GM23338 (cell line): ENCODE measurements at regions not wholly inside any gene's neighbourhood (a gene's known extent, or its start where the extent isn't known, plus 50 kb on each side); places are given as distances from the start of the nearest gene placed in this dataset.

Experiments used
- ATAC-seq: fragments of 200-7000 bp; cut with Tn5 transposase; 3 replicates; pipeline ENCODE4 v1.9.1; 2020
- DNase-seq: peaks from one replicate; pipeline ENCODE4 v3.0.0-alpha.2; 2015; ENCODE audit warnings: low spot score
- H2AFZ ChIP-seq: fragments of 200-600 bp; sonication (generic); 2 replicates; pipeline ENCODE4 v1.8.0; 2016; ENCODE audit warnings: antibody characterized with exemption, mild to moderate bottlenecking, moderate library complexity
- H3F3A ChIP-seq: fragments of 200-600 bp; sonication (generic); replicated peaks from 2 replicates; pipeline ENCODE4 v1.8.0; 2017; ENCODE audit warnings: antibody characterized with exemption, mixed run types, low read depth
- H3K27ac ChIP-seq: fragments of 200-600 bp; sonication (generic); 2 replicates; pipeline ENCODE4 v1.6.1; 2016; ENCODE audit warnings: low read depth
- H3K27me3 ChIP-seq: fragments of 200-600 bp; sonication (generic); 2 replicates; pipeline ENCODE4 v1.8.0; 2016; ENCODE audit warnings: mild to moderate bottlenecking, mixed run types, moderate library complexity; ENCODE audit not compliant: insufficient read depth
- H3K36me3 ChIP-seq: fragments of 200-600 bp; sonication (generic); 2 replicates; pipeline ENCODE4 v1.8.0; 2016; ENCODE audit warnings: mild to moderate bottlenecking; ENCODE audit not compliant: insufficient read depth
- H3K4me1 ChIP-seq: fragments of 200-600 bp; sonication (generic); 2 replicates; pipeline ENCODE4 v1.8.0; 2016; ENCODE audit warnings: mild to moderate bottlenecking, moderate library complexity; ENCODE audit not compliant: insufficient read depth
- H3K4me2 ChIP-seq: fragments of 200-600 bp; sonication (generic); 2 replicates; pipeline ENCODE4 v1.7.1; 2017; ENCODE audit warnings: mixed run types
- H3K4me3 ChIP-seq: fragments of 200-600 bp; sonication (generic); 2 replicates; pipeline ENCODE4 v1.6.1; 2016; ENCODE audit warnings: mixed run types
- H3K79me2 ChIP-seq: fragments of 200-600 bp; sonication (generic); replicated peaks from 2 replicates; pipeline ENCODE4 v1.8.0; 2017; ENCODE audit warnings: mild to moderate bottlenecking; ENCODE audit not compliant: insufficient read depth
- H3K9me2 ChIP-seq: fragments of 200-600 bp; sonication (generic); 2 replicates; pipeline ENCODE4 v1.8.0; 2017; ENCODE audit not compliant: insufficient read depth
- H4K20me1 ChIP-seq: fragments of 200-600 bp; sonication (generic); replicated peaks from 2 replicates; pipeline ENCODE4 v1.8.0; 2017; ENCODE audit warnings: mild to moderate bottlenecking; ENCODE audit not compliant: insufficient read depth
- H3K27ac Mint-ChIP-seq: 2 replicates; pipeline ENCODE4 v1.8.0; 2020; ENCODE audit warnings: inconsistent platforms, mild to moderate bottlenecking, moderate library complexity, mixed read lengths
- H3K27me3 Mint-ChIP-seq: 3 replicates; pipeline ENCODE4 v1.8.0; 2022; ENCODE audit warnings: low read depth, mild to moderate bottlenecking, moderate library complexity, mixed read lengths, inconsistent platforms; ENCODE audit not compliant: insufficient read depth, poor library complexity
- H3K36me3 Mint-ChIP-seq: 3 replicates; pipeline ENCODE4 v1.8.0; 2021; ENCODE audit warnings: low read depth, mild to moderate bottlenecking, inconsistent platforms, moderate library complexity, mixed read lengths
- H3K4me1 Mint-ChIP-seq: 3 replicates; pipeline ENCODE4 v1.8.0; 2020; ENCODE audit warnings: mild to moderate bottlenecking, inconsistent platforms, mixed read lengths
- H3K4me3 Mint-ChIP-seq: 3 replicates; pipeline ENCODE4 v1.8.0; 2021; ENCODE audit warnings: moderate library complexity, mild to moderate bottlenecking, inconsistent platforms, mixed read lengths
- H3K9me3 Mint-ChIP-seq: 3 replicates; pipeline ENCODE4 v1.8.0; 2020; ENCODE audit warnings: moderate library complexity, mild to moderate bottlenecking, inconsistent platforms, mixed read lengths
- CREB1 ChIP-seq: fragments of 250-450 bp; sonication (Bioruptor Pico); IDR thresholded peaks from 2 replicates; pipeline ENCODE4 v1.5.0; 2020; ENCODE audit warnings: low read depth, mild to moderate bottlenecking, moderate library complexity
- CTCF ChIP-seq, 2 experiments: fragments of 200-600 bp in 1 of 2; sonication (generic) in 1 of 2; conservative IDR thresholded peaks; 2 replicates each; pipeline versions ENCODE4 v1.5.1 to v1.6.1; 2016 to 2017; ENCODE audit warnings: antibody characterized with exemption in 2 of 2, low read depth in 2 of 2, mild to moderate bottlenecking in 2 of 2, moderate library complexity in 1 of 2
- ETS1 ChIP-seq: IDR thresholded peaks from 2 replicates; pipeline ENCODE4 v1.6.1; 2016; ENCODE audit warnings: antibody characterized with exemption
- EZH2 ChIP-seq: fragments of 200-600 bp; sonication (generic); IDR thresholded peaks from one replicate; pipeline ENCODE4 v1.8.0; 2017; ENCODE audit warnings: antibody characterized with exemption, mild to moderate bottlenecking, low read depth; ENCODE audit not compliant: unreplicated experiment
- EZH2phosphoT487 ChIP-seq: fragments of 200-600 bp; sonication (generic); IDR thresholded peaks from one replicate; pipeline ENCODE4 v1.8.1; 2018; ENCODE audit warnings: antibody characterized with exemption; ENCODE audit not compliant: unreplicated experiment
- JUNB ChIP-seq: IDR thresholded peaks from one replicate; pipeline ENCODE4 v1.6.1; 2016; ENCODE audit warnings: antibody characterized with exemption; ENCODE audit not compliant: unreplicated experiment
- NANOG ChIP-seq: IDR thresholded peaks from 2 replicates; pipeline ENCODE4 v1.6.1; 2016; ENCODE audit warnings: antibody characterized with exemption, borderline replicate concordance
- POLR2AphosphoS5 ChIP-seq: IDR thresholded peaks from 2 replicates; pipeline ENCODE4 v1.6.1; 2016; ENCODE audit warnings: antibody characterized with exemption, low read depth
- REST ChIP-seq: IDR thresholded peaks from one replicate; pipeline ENCODE4 v1.6.1; 2018; ENCODE audit warnings: antibody characterized with exemption; ENCODE audit not compliant: unreplicated experiment
- STAT1 ChIP-seq: IDR thresholded peaks from one replicate; pipeline ENCODE4 v1.6.1; 2016; ENCODE audit warnings: antibody characterized with exemption; ENCODE audit not compliant: unreplicated experiment
- ZNF114 ChIP-seq: fragments of 250-450 bp; sonication (Bioruptor Pico); IDR thresholded peaks from 2 replicates; pipeline ENCODE4 v1.5.0; 2020; ENCODE audit warnings: mild to moderate bottlenecking, moderate library complexity
- ZNF331 ChIP-seq: fragments of 250-450 bp; sonication (Bioruptor Pico); IDR thresholded peaks from 2 replicates; pipeline ENCODE4 v1.5.0; 2020; ENCODE audit warnings: low read depth, mild to moderate bottlenecking, moderate library complexity
- ZNF462 ChIP-seq: fragments of 250-450 bp; sonication (Bioruptor Pico); IDR thresholded peaks from 2 replicates; pipeline ENCODE4 v1.5.0; 2020; ENCODE audit warnings: mild to moderate bottlenecking, moderate library complexity

GRCh38 chr7:72492461-72493065 is 80.4 kb upstream of the CALN1 start:
- Histone ChIP-seq H3K9me2 (no peaks in the 10 kb centered on the region), H3K4me1 (no peaks in the 10 kb centered on the region), H3K4me2 (no peak overlapping the region), H3K79me2 (no peaks in the 10 kb centered on the region), H3F3A (no peaks in the 10 kb centered on the region), H3K4me3 (no peak overlapping the region), H2AFZ (no peak overlapping the region), H3K27me3 (no peaks in the 10 kb centered on the region), H3K36me3 (no peaks in the 10 kb centered on the region), H3K27ac (no peak overlapping the region), H4K20me1 (no peaks in the 10 kb centered on the region)
- ATAC-seq (no peak), DNase-seq (no peak)
- H3K9me3 Mint-ChIP-seq, result peaks cover 9% of the 10 kb centered on the region; the same call in 2 of the 3 replicates
- H3K27me3 Mint-ChIP-seq, result no peaks in the 10 kb centered on the region
- no peak overlapping the region for H3K27ac Mint-ChIP-seq
- peaks cover 4% of the 10 kb centered on the region; the same call in 2 of the 3 replicates for H3K36me3 Mint-ChIP-seq
- TF ChIP-seq CTCF (conservative IDR thresholded peaks at IDR 0.05; ENCODE audit: low read depth in 2 of 2) (no peak), ZNF462 (no peak), EZH2 (no peak), STAT1 (no peak), EZH2phosphoT487 (no peak), ETS1 (no peak), CREB1 (CRISPR knock-in tag) (no peak), ZNF331 (CRISPR knock-in tag) (no peak), NANOG (no peak), JUNB (no peak), POLR2AphosphoS5 (no peak), REST (no peak), ZNF114 (CRISPR knock-in tag) (no peak)
- no peak overlapping the region for H3K4me3 Mint-ChIP-seq
- H3K4me1 Mint-ChIP-seq, result no peaks in the 10 kb centered on the region
